ENCODE measurements at regions not wholly inside any gene's neighbourhood (a gene's known extent, or its start where the extent isn't known, plus 50 kb on each side); places are given as distances from the start of the nearest gene placed in this dataset.
A peak's percentile ranks its signal among the peaks of the same experiment; 100 is the strongest.

- no peak for DNase-seq (ENCODE audit: low spot score)
These were observed 191.1 kb upstream of the TSC22D2 start for GRCh38 chr3:150216866-150217600.

GRCh38 chr3:150216041-150216811 lies 191.9 kb upstream of the TSC22D2 start:
- no peak for DNase-seq (ENCODE audit: low spot score)

DNA sequence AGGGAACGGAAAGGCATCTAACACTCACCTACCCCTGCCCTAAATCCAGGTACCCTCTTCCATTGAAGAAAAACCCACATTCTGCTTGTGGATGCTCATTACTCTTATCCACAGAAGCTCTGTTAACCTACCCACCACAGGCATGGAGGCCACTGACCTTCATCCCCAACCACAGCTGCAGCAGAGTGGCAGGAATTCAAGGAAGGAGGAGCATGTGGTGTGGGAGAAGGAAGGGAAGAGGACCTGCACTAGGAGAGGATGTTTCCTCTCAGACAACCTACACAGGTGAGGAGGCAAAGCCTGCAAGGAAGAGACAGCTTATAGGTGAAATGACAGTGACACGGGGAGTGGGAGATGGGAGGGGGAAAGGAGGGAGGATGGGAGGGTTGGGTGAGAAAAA lies 192.5 kb upstream of the TSC22D2 start:
- DNase-seq (ENCODE audit: low spot score) = no peak

DNA sequence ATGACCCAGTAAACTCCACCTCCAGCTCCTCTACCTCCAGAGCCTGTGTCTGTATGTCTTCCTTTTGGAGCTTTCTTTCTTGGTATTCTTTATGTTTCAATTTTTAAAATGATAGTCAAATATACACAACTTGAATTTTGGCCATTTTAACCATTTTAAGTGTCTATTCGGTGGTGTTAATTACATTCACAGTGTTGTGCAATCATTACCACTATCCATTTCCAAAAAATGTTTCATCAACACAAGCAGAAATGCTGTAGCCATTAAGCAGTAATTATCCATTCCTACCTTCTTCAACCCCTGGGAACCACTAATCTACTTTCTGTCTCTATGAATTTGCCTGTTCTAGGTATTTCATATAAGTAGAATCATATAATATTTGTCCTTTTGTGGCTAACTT lies 194.5 kb upstream of the TSC22D2 start:
- no peak for DNase-seq (ENCODE audit: low spot score)

GRCh38 chr3:150210461-150211110 lies 197.5 kb upstream of the TSC22D2 start:
- DNase-seq (ENCODE audit: low spot score) = no peak

DNA sequence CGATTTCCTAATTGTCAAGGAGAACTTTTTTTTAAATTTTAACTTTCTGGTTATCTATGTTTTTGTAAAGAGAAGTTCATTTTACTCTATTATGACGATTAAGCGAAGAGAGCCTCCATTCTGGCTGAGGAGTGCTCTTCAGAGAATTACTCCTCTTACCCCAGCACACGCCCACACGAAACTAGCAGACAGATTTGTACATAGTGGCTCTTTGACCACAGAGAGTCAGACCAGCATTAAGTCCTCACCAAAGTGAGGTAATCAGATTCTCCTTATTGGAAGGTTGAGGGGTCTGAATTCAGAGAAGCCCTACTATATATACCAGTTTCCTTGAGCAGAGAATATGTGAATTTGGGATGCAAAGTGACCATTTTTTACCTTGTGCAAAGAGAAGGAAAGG lies 204.8 kb upstream of the TSC22D2 start:
- DNase-seq (ENCODE audit: low spot score) = no peak

DNA sequence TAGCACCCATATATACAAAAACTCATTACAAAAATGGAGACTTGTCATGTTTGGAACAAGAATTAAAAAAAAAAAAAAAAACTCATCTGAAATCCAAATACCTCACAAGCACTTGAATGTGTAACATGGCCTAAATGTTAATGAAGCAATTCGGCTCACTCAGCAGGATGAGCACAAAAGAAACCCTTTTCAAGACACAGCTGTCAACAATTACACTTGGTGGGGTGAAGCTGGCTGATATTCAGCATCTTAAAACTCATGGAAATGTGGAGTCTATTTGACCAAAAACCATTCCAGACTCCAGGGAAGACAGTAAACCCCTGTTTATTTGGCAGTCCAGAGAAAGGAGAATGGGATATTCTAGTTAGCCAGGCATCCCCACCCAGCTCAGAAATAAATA lies 205.4 kb upstream of the TSC22D2 start:
- no peak for DNase-seq (ENCODE audit: low spot score)

DNA sequence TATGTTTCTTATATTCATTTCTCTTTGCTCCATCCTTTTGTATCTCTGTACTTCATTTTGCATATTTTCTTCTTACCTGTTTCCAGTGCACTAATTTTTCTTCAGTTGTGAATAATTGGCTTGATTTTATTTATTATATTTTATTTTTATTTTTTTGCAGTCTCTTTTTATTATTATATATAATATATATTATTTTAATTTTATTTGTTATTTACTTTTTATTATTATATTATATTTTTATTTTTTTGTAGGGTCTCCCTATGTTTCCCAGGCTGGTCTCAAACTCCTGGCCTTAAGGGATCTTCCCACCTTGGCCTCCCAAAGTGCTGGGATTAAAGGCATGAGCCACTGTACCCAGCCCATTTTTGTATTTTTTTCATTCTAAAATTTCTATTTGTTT lies 213.1 kb upstream of the TSC22D2 start:
- no peak for DNase-seq (ENCODE audit: low spot score)

DNA sequence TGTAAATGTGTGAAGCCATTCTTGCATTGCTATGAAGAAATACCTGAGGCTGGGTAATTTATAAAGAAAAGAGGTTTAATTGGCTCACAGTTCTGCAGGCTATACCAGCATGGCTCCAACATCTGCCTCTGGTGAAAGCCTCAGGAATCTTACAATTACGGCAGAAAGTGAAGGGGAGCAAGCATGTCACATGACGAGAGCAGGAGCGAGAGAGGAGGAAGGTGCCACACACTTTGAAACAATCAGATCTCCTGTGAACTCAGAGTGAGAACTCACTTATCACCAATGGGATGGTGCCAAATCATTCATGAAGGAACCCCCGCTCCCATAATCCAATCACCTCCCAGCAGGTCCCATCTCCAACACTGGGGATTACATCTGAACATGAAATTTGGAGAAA lies 213.6 kb upstream of the TSC22D2 start:
- no peak for DNase-seq (ENCODE audit: low spot score)

DNA sequence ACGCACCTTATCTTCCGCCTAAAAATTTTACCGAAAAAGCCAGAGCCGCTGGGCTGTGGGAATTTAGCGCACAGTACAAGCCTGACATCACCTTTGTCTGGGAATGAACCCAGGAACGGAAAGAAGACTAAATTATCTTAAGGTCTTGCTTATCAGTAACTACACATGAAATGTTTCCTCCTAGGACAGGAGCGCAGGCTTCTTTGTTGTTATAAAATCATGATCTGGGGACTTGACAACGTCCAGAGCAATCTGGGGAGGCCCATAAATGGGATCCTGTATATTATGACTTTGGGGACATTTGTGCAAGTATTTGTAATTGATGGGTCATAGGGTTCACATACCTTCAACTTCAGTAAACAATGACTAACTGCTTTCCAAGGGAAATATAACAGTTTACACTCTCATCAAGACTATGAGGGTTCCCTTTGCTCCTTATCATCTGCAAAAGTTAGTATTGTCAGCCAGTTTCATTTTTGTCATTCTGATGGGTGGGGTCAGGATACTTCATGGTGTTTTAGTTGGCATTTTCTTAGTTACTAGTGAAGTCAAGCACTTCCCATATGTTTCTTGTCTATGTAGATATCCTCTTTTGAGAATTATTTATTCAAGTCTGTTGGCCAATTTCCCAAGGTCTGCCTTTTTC lies 213.9 kb upstream of the PFN2 start:
- no peak for DNase-seq (ENCODE audit: low spot score)

DNA sequence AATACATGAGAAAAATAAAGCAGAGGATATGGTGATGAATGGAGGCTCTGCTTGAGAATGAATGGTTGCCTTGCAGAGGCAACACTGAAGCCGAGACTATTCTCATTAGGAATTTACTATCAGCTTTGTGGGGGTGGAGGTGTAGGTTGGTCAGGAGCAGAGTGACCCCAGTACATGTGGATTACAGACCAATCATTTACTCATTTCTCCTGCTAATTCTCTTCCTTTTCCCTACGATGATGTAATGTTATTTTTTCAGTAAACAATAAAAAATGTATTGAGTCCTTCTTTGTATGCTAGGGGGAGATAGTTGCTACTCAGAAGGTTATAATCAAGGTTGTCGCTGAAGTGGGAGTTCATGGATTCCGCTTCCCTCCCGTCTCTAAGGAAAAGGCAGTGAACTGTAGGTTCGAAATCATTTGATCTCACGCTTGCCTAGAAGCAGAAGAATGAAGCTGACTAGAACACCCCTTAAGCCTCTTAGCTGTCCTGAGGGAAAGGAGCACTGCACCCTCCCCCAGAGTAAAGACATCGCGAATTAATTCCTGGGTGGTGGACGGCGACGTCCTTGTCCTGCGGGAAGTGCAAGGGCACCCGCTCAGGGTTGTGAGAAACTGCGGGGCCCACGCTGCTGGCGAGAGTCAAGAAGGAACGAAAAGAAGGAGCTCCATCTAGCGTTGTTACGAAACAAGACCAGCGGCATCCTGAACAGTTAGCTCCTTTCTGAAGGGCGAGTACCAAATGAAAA lies 213.2 kb upstream of the PFN2 start:
- peak; percentile 45 for DNase-seq (ENCODE audit: low spot score)

GRCh38 chr3:150180334-150180733 lies 209.6 kb upstream of the PFN2 start:
- no peak for DNase-seq (ENCODE audit: low spot score)

DNA sequence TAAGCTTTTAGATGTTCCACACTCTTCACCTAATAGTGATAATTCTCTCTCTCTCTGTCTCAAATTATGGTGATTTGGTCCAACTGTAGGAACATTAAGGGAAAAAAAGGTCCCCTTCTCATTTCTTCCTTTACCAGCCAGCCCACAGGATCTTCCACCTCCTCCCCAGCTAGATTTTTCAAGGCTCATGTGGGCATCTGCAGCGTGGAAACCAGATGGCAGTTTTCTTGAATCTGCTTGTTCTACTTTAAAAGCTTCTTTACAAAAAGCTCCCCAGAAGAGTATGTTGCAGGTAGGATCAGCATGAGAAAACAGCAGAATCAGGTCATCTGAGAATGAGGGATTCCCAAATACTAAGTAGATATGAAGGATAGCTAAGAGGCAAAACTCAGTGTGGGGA lies 208.6 kb upstream of the PFN2 start:
- no peak for DNase-seq (ENCODE audit: low spot score)

- DNase-seq (ENCODE audit: low spot score) = no peak
These were observed 207.1 kb upstream of the PFN2 start for GRCh38 chr3:150177673-150178381.

DNA sequence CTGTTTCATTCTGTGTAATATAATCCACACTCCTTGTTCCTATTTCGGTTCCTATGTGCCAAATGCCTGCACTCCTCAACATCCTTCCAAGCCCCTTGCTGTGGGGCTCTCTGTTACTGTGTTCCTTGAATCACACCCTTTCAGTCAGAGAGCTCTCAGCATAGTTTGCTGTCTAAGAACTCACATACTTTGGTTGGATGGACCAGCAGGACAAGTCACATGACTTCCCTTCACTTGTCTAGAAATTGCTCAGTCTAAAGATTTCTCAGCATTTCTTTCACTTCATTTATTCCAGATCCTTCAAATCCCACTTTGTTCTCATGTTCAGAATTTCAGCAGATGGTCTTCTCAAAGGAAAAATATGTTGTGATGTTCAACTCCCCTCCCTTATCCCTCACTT lies 203.5 kb upstream of the PFN2 start:
- DNase-seq (ENCODE audit: low spot score) = no peak

GRCh38 chr3:150172356-150172755 lies 201.7 kb upstream of the PFN2 start:
- no peak for DNase-seq (ENCODE audit: low spot score)

DNA sequence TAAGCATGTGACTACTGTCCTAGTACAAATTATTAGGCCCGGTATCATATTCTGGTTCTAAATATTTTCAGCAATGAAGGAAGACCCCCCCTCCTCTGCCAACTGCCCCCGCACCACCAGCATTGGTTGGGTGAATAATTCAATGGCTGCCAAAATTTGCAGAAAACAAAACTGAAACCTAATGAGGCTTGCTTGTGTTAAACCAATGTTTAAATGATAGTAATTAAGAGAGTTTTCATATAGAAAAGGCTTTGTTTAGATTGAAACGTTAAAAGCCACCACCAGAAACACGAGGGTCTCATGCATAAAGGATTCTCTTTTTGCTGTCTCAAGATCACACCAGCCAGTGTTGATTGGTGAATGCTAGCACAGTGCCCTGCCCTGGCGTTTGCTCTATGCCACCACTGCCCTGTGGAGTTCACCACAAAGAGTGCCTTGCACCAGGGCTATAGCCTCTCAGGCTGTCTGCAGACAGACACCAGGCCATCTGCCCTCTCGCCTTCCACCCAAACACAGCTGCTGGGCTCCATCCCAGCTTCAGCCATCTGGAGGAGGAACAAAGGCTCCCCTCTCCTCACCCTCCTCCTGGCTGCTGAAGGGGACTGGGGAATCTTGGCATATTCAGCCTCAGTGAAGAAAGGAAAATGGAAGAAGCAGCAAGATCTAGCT lies 200.3 kb upstream of the PFN2 start:
- DNase-seq (ENCODE audit: low spot score) = no peak

DNA sequence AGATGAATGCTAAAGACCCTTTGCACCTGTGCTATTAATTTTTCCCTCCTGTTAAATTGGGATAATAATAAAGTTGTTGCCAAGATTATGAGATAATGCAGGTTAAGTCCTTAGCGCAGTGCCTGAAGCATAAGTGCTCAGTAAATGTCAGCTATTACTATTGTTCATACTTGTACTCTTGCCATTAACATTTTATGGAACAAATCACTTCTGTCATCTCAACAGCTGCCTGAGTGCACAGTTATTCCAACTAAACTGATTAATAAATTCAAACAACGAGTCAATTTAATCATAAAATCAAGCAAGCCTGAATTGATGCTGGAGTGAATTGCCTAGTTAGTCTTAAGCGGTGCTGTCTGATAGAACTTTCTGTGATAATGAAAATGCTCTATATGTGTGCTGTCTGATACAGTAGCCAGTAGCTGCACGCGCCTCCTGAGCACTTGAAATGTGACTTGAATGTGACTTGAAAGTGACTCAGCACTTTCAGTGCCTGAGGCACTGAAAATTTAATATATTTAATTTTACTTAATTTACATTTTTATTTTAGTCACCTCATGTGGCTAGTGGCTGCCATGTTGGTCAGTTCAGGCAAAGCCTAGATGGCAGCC lies 198.7 kb upstream of the PFN2 start:
- DNase-seq (ENCODE audit: low spot score) = peak; percentile 46

GRCh38 chr3:150168698-150169097 lies 198.0 kb upstream of the PFN2 start:
- DNase-seq (ENCODE audit: low spot score) = peak; percentile 72

DNA sequence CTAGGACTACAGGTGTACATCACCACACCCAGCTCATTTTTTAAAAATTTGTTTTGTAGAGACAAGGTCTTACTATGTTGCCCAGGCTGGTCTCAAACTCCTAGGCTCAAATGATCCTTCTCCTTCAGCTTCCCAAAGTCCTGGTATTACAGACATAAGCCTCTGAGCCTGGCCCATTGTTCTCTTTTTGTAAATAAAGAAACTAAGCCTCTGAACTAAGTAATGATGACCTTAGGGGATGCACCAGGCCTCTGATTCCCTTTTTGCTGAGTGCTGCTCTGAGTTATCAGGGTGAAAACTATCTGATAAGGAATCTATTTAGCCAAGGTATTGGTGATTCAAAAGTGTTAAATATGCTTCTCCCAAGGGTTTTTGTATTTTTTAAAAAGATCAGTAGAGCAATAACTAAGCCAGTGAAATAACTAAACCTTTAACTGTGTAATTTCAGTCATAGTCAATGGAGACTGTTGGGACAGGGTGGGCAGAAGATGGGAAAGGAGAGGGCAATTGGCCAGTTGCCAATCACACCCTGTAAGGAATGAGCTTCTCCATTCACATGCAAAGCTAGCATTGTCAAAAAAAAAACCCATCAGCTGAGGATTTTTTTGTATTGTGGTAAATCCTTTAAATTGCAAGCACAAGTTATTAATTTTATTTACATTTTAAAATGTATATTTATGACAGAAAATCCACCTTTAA lies 194.8 kb upstream of the PFN2 start:
- no peak for DNase-seq (ENCODE audit: low spot score)

All from hematopoietic multipotent progenitor cell treated with erythropoietin and hydrocortisone succinate and interleukin-3 and kit ligand, for 15 days (in vitro differentiated cells).